Pancreas (tissue), 10 donors: ENCODE measurements at regions not wholly inside any gene's neighbourhood (a gene's known extent, or its start where the extent isn't known, plus 50 kb on each side); places are given as distances from the start of the nearest gene placed in this dataset.
"Not testable (repeated sequence)": the region's sequence is repeated elsewhere in the genome, so short reads cannot be mapped to it uniquely, and the experiment has no call there.

ENCODE experiments used
- ATAC-seq, 4 donors: fragments of 200-7000 bp; cut with Tn5 transposase; one replicate each; pipeline versions ENCODE4 v1.8.0 to v1.9.1; 2020; ENCODE audit warnings: mild to moderate bottlenecking in 4 of 4, moderate library complexity in 4 of 4
- DNase-seq, 6 donors: peaks; one replicate each; pipeline ENCODE4 v3.0.0-alpha.2; 2020
- FAIRE-seq: peaks from 2 replicates; lab custom pipeline; 2012; peaks lifted over from hg19 to GRCh38; lab: Jason Lieb, UNC
- H3K27ac ChIP-seq, 4 donors: fragments of 200-600 bp; sonication (generic); 1 replicate in 3 of 4; 2 replicates in 1 of 4; pipeline versions ENCODE4 v1.5.0 to v1.8.0; 2020
- H3K27me3 ChIP-seq, 4 donors: fragments of 200-600 bp; one replicate each; pipeline ENCODE4 v1.8.0; 2021
- H3K36me3 ChIP-seq, 3 donors: fragments of 200-600 bp; sonication (generic) in 1 of 3; one replicate each; pipeline versions ENCODE4 v1.5.0 to v1.8.0; 2020 to 2021
- H3K4me1 ChIP-seq, 3 donors: fragments of 200-600 bp; one replicate each; pipeline ENCODE4 v1.8.0; 2021
- H3K4me3 ChIP-seq, 4 donors: fragments of 200-600 bp; sonication (generic) in 2 of 4; one replicate each; pipeline versions ENCODE4 v1.5.0 to v1.8.0; 2020 to 2021
- H3K9me3 ChIP-seq, 4 donors: fragments of 200-600 bp; one replicate each; pipeline ENCODE4 v1.8.0; 2021
- CTCF ChIP-seq, 4 donors: fragments of 200-600 bp; sonication (generic) in 3 of 4; IDR thresholded peaks; one replicate each; pipeline versions ENCODE4 v1.5.0 to v1.8.0; 2021; ENCODE audit warnings: antibody characterized with exemption in 4 of 4
- WGBS, 2 donors: extraction: QIAGEN DNeasy Blood & Tissue Kit; methylation state at CpG; one replicate each; pipeline ENCODE4 v1.1.7; 2013; 5-methylcytosine and 5-hydroxymethylcytosine counted together
- intact Hi-C, 3 donors: fragments of 100-400 bp; cut with DNase I; formaldehyde crosslinking; loops; one replicate each; pipeline versions ENCODE4 v1.11.1 to v1.14.2; 2022
- donor health status: healthy with polysubstance abuse.
- donor health status: DM: no; HTN: no; CAD: no; lungs with moderate emphysema.
- donor health status: DM: no; HTN: no; CAD: no.
- donor health status: control.
- donor health status: control.
- donor health status: Bipolar disorder and iron deficiency.
- donor health status: DM: yes; HTN: yes; CAD: no.
- donor health status: DM: no; HTN: no; CAD: no.
- donor health status: DM: no; HTN: no; CAD: no.
- donor health status: DM: yes; HTN: yes; CAD: no.

GRCh38 chr16:10277597-10277996 is 95.4 kb upstream of the GRIN2A start:
- H3K4me3 ChIP-seq: no peak overlapping the region
- intact Hi-C loops: no loop called here
- TF ChIP-seq CTCF (IDR thresholded peaks at IDR 0.05): no peak
- no peaks in the 10 kb centered on the region for H3K4me1 ChIP-seq
- no peak for FAIRE-seq
- no peak overlapping the region for H3K27ac ChIP-seq
- no peaks in the 10 kb centered on the region for H3K9me3 ChIP-seq
- H3K27me3 ChIP-seq: no peaks in the 10 kb centered on the region
- no peak for ATAC-seq
- 83 to 85% methylated on average over 18 of the region's 18 CpGs for WGBS, 2 donors
- no peak for DNase-seq
- no peaks in the 10 kb centered on the region for H3K36me3 ChIP-seq

- Histone ChIP-seq H3K27me3 (no peaks in the 10 kb centered on the region), H3K4me3 (no peak overlapping the region), H3K36me3 (no peaks in the 10 kb centered on the region), H3K27ac (no peak overlapping the region), H3K4me1 (no peaks in the 10 kb centered on the region), H3K9me3 (no peaks in the 10 kb centered on the region)
- intact Hi-C loops: no loop called here
- TF ChIP-seq CTCF (IDR thresholded peaks at IDR 0.05): no peak
- no peak for DNase-seq
- 62 to 78% methylated on average over 11 of the region's 11 CpGs for WGBS, 2 donors
- no peak for FAIRE-seq
- ATAC-seq: no peak
Observed at GRCh38 chr16:10280262-10281170, 98.3 kb upstream of the GRIN2A start.

GRCh38 chr16:10282367-10282766 is 100.1 kb upstream of the GRIN2A start:
- H3K36me3 ChIP-seq: no peaks in the 10 kb centered on the region
- no peak for DNase-seq
- H3K4me3 ChIP-seq: no peak overlapping the region
- no peak for TF ChIP-seq CTCF (IDR thresholded peaks at IDR 0.05)
- FAIRE-seq: no peak
- no peak for ATAC-seq
- H3K27ac ChIP-seq: no peak overlapping the region
- 50 to 53% methylated on average over 3 of the region's 3 CpGs for WGBS, 2 donors
- no peaks in the 10 kb centered on the region for H3K4me1 ChIP-seq
- H3K9me3 ChIP-seq: no peaks in the 10 kb centered on the region
- intact Hi-C loops: no loop called here
- no peaks in the 10 kb centered on the region for H3K27me3 ChIP-seq

- H3K4me1 ChIP-seq, DNase-seq, H3K27ac ChIP-seq, ATAC-seq, H3K4me3 ChIP-seq, intact Hi-C loops, H3K36me3 ChIP-seq, H3K27me3 ChIP-seq, FAIRE-seq, H3K9me3 ChIP-seq: not testable (repeated sequence)
- 76 to 79% methylated on average over 8 of the region's 8 CpGs for WGBS, 2 donors
Observed at GRCh38 chr16:10283246-10283645, 101.0 kb upstream of the GRIN2A start.

GRCh38 chr16:10290467-10291105 is 95.3 kb upstream of the ATF7IP2 start:
- DNase-seq, H3K9me3 ChIP-seq, FAIRE-seq, intact Hi-C loops, H3K4me3 ChIP-seq, H3K36me3 ChIP-seq, ATAC-seq, H3K27me3 ChIP-seq, H3K4me1 ChIP-seq, H3K27ac ChIP-seq: not testable (repeated sequence)
- 46 to 80% methylated on average over 1 of the region's 2 CpGs for WGBS, 2 donors

- WGBS, 2 donors: 77 to 82% methylated on average over 9 of the region's 9 CpGs
- ATAC-seq, FAIRE-seq, intact Hi-C loops, H3K4me3 ChIP-seq, H3K4me1 ChIP-seq, H3K36me3 ChIP-seq, H3K27me3 ChIP-seq, DNase-seq, H3K9me3 ChIP-seq, H3K27ac ChIP-seq: not testable (repeated sequence)
Observed at GRCh38 chr16:10292197-10292596, 93.7 kb upstream of the ATF7IP2 start.

GRCh38 chr16:10292976-10293375 is 92.9 kb upstream of the ATF7IP2 start:
- DNase-seq, FAIRE-seq, H3K9me3 ChIP-seq, H3K4me1 ChIP-seq, intact Hi-C loops, H3K4me3 ChIP-seq, ATAC-seq, H3K36me3 ChIP-seq, H3K27ac ChIP-seq, H3K27me3 ChIP-seq: not testable (repeated sequence)
- WGBS, 2 donors: 74 to 78% methylated on average over 5 of the region's 5 CpGs

- H3K27ac ChIP-seq, H3K27me3 ChIP-seq, intact Hi-C loops, ATAC-seq, H3K36me3 ChIP-seq, DNase-seq, H3K4me3 ChIP-seq, H3K4me1 ChIP-seq, FAIRE-seq, H3K9me3 ChIP-seq: not testable (repeated sequence)
- WGBS, 2 donors: 64 to 71% methylated on average over 3 of the region's 3 CpGs
Observed at GRCh38 chr16:10294153-10294552, 91.7 kb upstream of the ATF7IP2 start.
